OCI-LY1 (cell line): ENCODE measurements at regions not wholly inside any gene's neighbourhood (a gene's known extent, or its start where the extent isn't known, plus 50 kb on each side); places are given as distances from the start of the nearest gene placed in this dataset.

Source experiments
- EZH2 ChIP-seq: fragments of 200-600 bp; sonication (generic), shearing (Covaris generic); IDR thresholded peaks from 2 replicates; pipeline ENCODE4 v1.8.0; 2017; ENCODE audit warnings: borderline replicate concordance, mixed run types, mild to moderate bottlenecking, antibody characterized with exemption, low read length, moderate library complexity, mixed read lengths
- TF ChIP-seq, protein P1 (sequence below): fragments of 200-600 bp; sonication (generic), shearing (Covaris generic); IDR thresholded peaks from 2 replicates; pipeline ENCODE4 v1.5.1; 2017; ENCODE audit warnings: mild to moderate bottlenecking, antibody characterized with exemption, low read length, moderate library complexity, mixed read lengths

DNA sequence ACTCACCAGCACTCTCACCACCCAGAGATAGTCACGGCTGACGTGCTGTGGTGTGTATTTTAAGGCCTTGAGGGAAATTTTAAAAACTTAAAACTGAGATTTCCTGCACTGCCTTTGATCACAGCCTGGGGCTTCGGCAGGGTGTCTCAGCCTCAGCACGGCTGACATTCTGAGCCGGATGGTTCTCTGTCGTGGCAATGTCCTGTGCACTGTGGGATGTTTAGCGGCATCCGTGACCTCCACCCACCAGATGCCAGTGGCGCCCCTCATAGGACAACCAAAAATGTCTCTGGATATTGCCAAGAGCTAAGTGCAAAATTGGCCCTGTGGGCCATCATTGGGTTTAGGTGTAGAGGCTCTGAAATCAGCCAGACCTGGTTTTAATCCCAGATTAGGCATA is 142.2 kb upstream of the KCNG1 start:
- TF ChIP-seq, protein P1, sequence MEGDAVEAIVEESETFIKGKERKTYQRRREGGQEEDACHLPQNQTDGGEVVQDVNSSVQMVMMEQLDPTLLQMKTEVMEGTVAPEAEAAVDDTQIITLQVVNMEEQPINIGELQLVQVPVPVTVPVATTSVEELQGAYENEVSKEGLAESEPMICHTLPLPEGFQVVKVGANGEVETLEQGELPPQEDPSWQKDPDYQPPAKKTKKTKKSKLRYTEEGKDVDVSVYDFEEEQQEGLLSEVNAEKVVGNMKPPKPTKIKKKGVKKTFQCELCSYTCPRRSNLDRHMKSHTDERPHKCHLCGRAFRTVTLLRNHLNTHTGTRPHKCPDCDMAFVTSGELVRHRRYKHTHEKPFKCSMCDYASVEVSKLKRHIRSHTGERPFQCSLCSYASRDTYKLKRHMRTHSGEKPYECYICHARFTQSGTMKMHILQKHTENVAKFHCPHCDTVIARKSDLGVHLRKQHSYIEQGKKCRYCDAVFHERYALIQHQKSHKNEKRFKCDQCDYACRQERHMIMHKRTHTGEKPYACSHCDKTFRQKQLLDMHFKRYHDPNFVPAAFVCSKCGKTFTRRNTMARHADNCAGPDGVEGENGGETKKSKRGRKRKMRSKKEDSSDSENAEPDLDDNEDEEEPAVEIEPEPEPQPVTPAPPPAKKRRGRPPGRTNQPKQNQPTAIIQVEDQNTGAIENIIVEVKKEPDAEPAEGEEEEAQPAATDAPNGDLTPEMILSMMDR, result no peak
- TF ChIP-seq EZH2, result no peak
